ENCODE measurements at regions not wholly inside any gene's neighbourhood (a gene's known extent, or its start where the extent isn't known, plus 50 kb on each side); places are given as distances from the start of the nearest gene placed in this dataset.

DNA sequence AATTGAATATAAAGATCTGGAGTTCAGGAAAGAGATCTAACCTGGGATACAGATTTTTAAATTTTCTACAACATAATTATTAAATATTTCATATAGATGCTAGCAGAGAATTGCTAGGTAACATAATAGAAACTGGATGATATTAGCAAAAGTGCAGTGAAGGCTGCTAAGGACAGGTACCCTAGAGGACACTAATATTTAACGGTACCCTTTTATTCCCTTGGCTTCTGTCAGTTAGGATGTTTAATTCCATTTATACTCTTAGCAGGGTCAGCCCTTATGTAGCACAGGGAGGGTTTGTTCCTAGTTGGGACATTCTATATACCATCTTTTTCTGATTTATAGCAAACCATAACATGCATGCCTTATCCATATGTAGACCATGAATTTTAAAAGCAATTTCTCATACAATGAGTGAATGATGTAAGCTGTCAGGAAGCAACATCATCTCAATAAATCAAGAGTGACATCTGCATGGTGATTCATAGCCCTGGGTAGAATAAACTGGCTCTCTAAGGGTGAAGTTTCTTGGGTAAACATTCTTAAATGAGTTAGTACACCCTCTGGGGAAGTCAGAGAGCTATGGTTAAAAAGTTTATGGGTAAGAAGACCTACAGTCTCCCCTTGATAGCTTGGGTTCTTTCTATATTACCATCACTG, 404.4 kb upstream of the MGAT4C start:
- Histone ChIP-seq H3K36me3 (ENCODE audit: control insufficient read depth, insufficient read depth, low read length) (no peaks in the 10 kb centered on the region), H3K27ac (ENCODE audit: low read length) (no peak overlapping the region), H3K4me1 (ENCODE audit: control insufficient read depth, insufficient read depth, low read length) (no peaks in the 10 kb centered on the region), H3K4me3 (ENCODE audit: low read length) (no peak overlapping the region), H3K9me3 (ENCODE audit: control insufficient read depth, insufficient read depth, low read length) (no peaks in the 10 kb centered on the region), H3K27me3 (ENCODE audit: control insufficient read depth, insufficient read depth, low read length) (no peaks in the 10 kb centered on the region)
- no peak overlapping the region for H3K4me3 Mint-ChIP-seq
- DNase-seq (no peak), ATAC-seq (no peak)
- no peaks in the 10 kb centered on the region for H3K27me3 Mint-ChIP-seq (ENCODE audit: low read depth in 2 of 2)
- peaks cover 8 to 16% of the 10 kb centered on the region in 2 donors for H3K9me3 Mint-ChIP-seq
- no peaks in the 10 kb centered on the region for H3K36me3 Mint-ChIP-seq
- intact Hi-C loops (cut with micrococcal nuclease): no loop called here
- no peaks in the 10 kb centered on the region for H3K4me1 Mint-ChIP-seq
- TF ChIP-seq CTCF (IDR thresholded peaks at IDR 0.05): no peak
- no CpG with 5 or more reads among the region's 1 CpG for WGBS (ENCODE audit: insufficient coverage)
- no peak overlapping the region for H3K27ac Mint-ChIP-seq

GRCh38 chr12:86659985-86660384, 403.8 kb upstream of the MGAT4C start:
- Histone ChIP-seq H3K36me3 (ENCODE audit: control insufficient read depth, insufficient read depth, low read length) (no peaks in the 10 kb centered on the region), H3K27ac (ENCODE audit: low read length) (no peak overlapping the region), H3K4me3 (ENCODE audit: low read length) (no peak overlapping the region), H3K9me3 (ENCODE audit: control insufficient read depth, insufficient read depth, low read length) (no peaks in the 10 kb centered on the region), H3K4me1 (ENCODE audit: control insufficient read depth, insufficient read depth, low read length) (no peaks in the 10 kb centered on the region), H3K27me3 (ENCODE audit: control insufficient read depth, insufficient read depth, low read length) (no peaks in the 10 kb centered on the region)
- no peak for TF ChIP-seq CTCF (IDR thresholded peaks at IDR 0.05)
- Mint-ChIP-seq H3K9me3 (peaks cover 8 to 16% of the 10 kb centered on the region in 2 donors), H3K4me3 (no peak overlapping the region), H3K4me1 (no peaks in the 10 kb centered on the region), H3K36me3 (no peaks in the 10 kb centered on the region), H3K27me3 (ENCODE audit: low read depth in 2 of 2) (no peaks in the 10 kb centered on the region), H3K27ac (no peak overlapping the region)
- 86% methylated on average over 2 of the region's 2 CpGs for WGBS (ENCODE audit: insufficient coverage)
- intact Hi-C loops (cut with micrococcal nuclease): no loop called here
- no peak for ATAC-seq
- DNase-seq: no peak

DNA sequence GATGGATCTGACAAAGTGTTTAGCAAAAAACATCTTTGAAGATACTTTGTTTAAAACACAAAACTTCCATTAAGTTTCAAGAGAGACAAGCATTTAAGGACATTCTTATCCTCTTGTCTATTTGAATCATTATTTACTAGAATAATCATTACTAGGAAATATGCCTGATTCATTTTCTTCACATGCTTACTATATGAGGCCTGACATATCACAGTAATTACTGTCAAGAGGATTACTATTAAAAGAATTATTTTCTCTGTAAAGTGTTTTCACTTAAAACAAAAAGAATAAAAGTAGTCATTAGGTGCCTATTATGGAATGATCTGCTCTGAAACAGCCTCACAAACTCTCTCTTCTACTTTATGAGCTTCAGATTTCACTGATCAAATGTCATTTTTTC, 402.1 kb upstream of the MGAT4C start:
- Histone ChIP-seq H3K27ac (ENCODE audit: low read length) (no peak overlapping the region), H3K27me3 (ENCODE audit: control insufficient read depth, insufficient read depth, low read length) (no peaks in the 10 kb centered on the region), H3K4me3 (ENCODE audit: low read length) (no peak overlapping the region), H3K9me3 (ENCODE audit: control insufficient read depth, insufficient read depth, low read length) (no peaks in the 10 kb centered on the region), H3K4me1 (ENCODE audit: control insufficient read depth, insufficient read depth, low read length) (no peaks in the 10 kb centered on the region), H3K36me3 (ENCODE audit: control insufficient read depth, insufficient read depth, low read length) (no peaks in the 10 kb centered on the region)
- no peaks in the 10 kb centered on the region for H3K4me1 Mint-ChIP-seq
- no peaks in the 10 kb centered on the region for H3K27me3 Mint-ChIP-seq (ENCODE audit: low read depth in 2 of 2)
- H3K27ac Mint-ChIP-seq: no peak overlapping the region
- no peak overlapping the region for H3K4me3 Mint-ChIP-seq
- ATAC-seq: no peak
- intact Hi-C loops (cut with micrococcal nuclease): no loop called here
- peaks cover 4 to 12% of the 10 kb centered on the region in 2 donors for H3K9me3 Mint-ChIP-seq
- H3K36me3 Mint-ChIP-seq: no peaks in the 10 kb centered on the region
- no peak for TF ChIP-seq CTCF (IDR thresholded peaks at IDR 0.05)
- DNase-seq: no peak

- Histone ChIP-seq H3K4me1 (ENCODE audit: control insufficient read depth, insufficient read depth, low read length) (no peaks in the 10 kb centered on the region), H3K36me3 (ENCODE audit: control insufficient read depth, insufficient read depth, low read length) (no peaks in the 10 kb centered on the region), H3K27me3 (ENCODE audit: control insufficient read depth, insufficient read depth, low read length) (no peaks in the 10 kb centered on the region), H3K4me3 (ENCODE audit: low read length) (no peak overlapping the region), H3K27ac (ENCODE audit: low read length) (no peak overlapping the region), H3K9me3 (ENCODE audit: control insufficient read depth, insufficient read depth, low read length) (no peaks in the 10 kb centered on the region)
- intact Hi-C loops (cut with micrococcal nuclease): no loop called here
- Mint-ChIP-seq H3K4me1 (no peaks in the 10 kb centered on the region), H3K27ac (no peak overlapping the region), H3K27me3 (ENCODE audit: low read depth in 2 of 2) (no peaks in the 10 kb centered on the region), H3K36me3 (no peaks in the 10 kb centered on the region), H3K4me3 (no peak overlapping the region), H3K9me3 (peaks cover 2 to 5% of the 10 kb centered on the region in 2 donors)
- TF ChIP-seq CTCF (IDR thresholded peaks at IDR 0.05): no peak
- 89% methylated on average over 1 of the region's 2 CpGs for WGBS (ENCODE audit: insufficient coverage)
- ATAC-seq (no peak), DNase-seq (no peak)
Measured at GRCh38 chr12:86647800-86648199, 391.6 kb upstream of the MGAT4C start.
